GM23338 (cell line): ENCODE measurements at regions not wholly inside any gene's neighbourhood (a gene's known extent, or its start where the extent isn't known, plus 50 kb on each side); places are given as distances from the start of the nearest gene placed in this dataset.

Experiments used
- ATAC-seq: fragments of 200-7000 bp; cut with Tn5 transposase; 3 replicates; pipeline ENCODE4 v1.9.1; 2020
- DNase-seq: peaks from one replicate; pipeline ENCODE4 v3.0.0-alpha.2; 2015; ENCODE audit warnings: low spot score
- H2AFZ ChIP-seq: fragments of 200-600 bp; sonication (generic); 2 replicates; pipeline ENCODE4 v1.8.0; 2016; ENCODE audit warnings: antibody characterized with exemption, mild to moderate bottlenecking, moderate library complexity
- H3F3A ChIP-seq: fragments of 200-600 bp; sonication (generic); replicated peaks from 2 replicates; pipeline ENCODE4 v1.8.0; 2017; ENCODE audit warnings: antibody characterized with exemption, mixed run types, low read depth
- H3K27ac ChIP-seq: fragments of 200-600 bp; sonication (generic); 2 replicates; pipeline ENCODE4 v1.6.1; 2016; ENCODE audit warnings: low read depth
- H3K27me3 ChIP-seq: fragments of 200-600 bp; sonication (generic); 2 replicates; pipeline ENCODE4 v1.8.0; 2016; ENCODE audit warnings: mild to moderate bottlenecking, mixed run types, moderate library complexity; ENCODE audit not compliant: insufficient read depth
- H3K36me3 ChIP-seq: fragments of 200-600 bp; sonication (generic); 2 replicates; pipeline ENCODE4 v1.8.0; 2016; ENCODE audit warnings: mild to moderate bottlenecking; ENCODE audit not compliant: insufficient read depth
- H3K4me1 ChIP-seq: fragments of 200-600 bp; sonication (generic); 2 replicates; pipeline ENCODE4 v1.8.0; 2016; ENCODE audit warnings: mild to moderate bottlenecking, moderate library complexity; ENCODE audit not compliant: insufficient read depth
- H3K4me2 ChIP-seq: fragments of 200-600 bp; sonication (generic); 2 replicates; pipeline ENCODE4 v1.7.1; 2017; ENCODE audit warnings: mixed run types
- H3K4me3 ChIP-seq: fragments of 200-600 bp; sonication (generic); 2 replicates; pipeline ENCODE4 v1.6.1; 2016; ENCODE audit warnings: mixed run types
- H3K79me2 ChIP-seq: fragments of 200-600 bp; sonication (generic); replicated peaks from 2 replicates; pipeline ENCODE4 v1.8.0; 2017; ENCODE audit warnings: mild to moderate bottlenecking; ENCODE audit not compliant: insufficient read depth
- H3K9me2 ChIP-seq: fragments of 200-600 bp; sonication (generic); 2 replicates; pipeline ENCODE4 v1.8.0; 2017; ENCODE audit not compliant: insufficient read depth
- H4K20me1 ChIP-seq: fragments of 200-600 bp; sonication (generic); replicated peaks from 2 replicates; pipeline ENCODE4 v1.8.0; 2017; ENCODE audit warnings: mild to moderate bottlenecking; ENCODE audit not compliant: insufficient read depth
- H3K27ac Mint-ChIP-seq: 2 replicates; pipeline ENCODE4 v1.8.0; 2020; ENCODE audit warnings: inconsistent platforms, mild to moderate bottlenecking, moderate library complexity, mixed read lengths
- H3K27me3 Mint-ChIP-seq: 3 replicates; pipeline ENCODE4 v1.8.0; 2022; ENCODE audit warnings: low read depth, mild to moderate bottlenecking, moderate library complexity, mixed read lengths, inconsistent platforms; ENCODE audit not compliant: insufficient read depth, poor library complexity
- H3K36me3 Mint-ChIP-seq: 3 replicates; pipeline ENCODE4 v1.8.0; 2021; ENCODE audit warnings: low read depth, mild to moderate bottlenecking, inconsistent platforms, moderate library complexity, mixed read lengths
- H3K4me1 Mint-ChIP-seq: 3 replicates; pipeline ENCODE4 v1.8.0; 2020; ENCODE audit warnings: mild to moderate bottlenecking, inconsistent platforms, mixed read lengths
- H3K4me3 Mint-ChIP-seq: 3 replicates; pipeline ENCODE4 v1.8.0; 2021; ENCODE audit warnings: moderate library complexity, mild to moderate bottlenecking, inconsistent platforms, mixed read lengths
- H3K9me3 Mint-ChIP-seq: 3 replicates; pipeline ENCODE4 v1.8.0; 2020; ENCODE audit warnings: moderate library complexity, mild to moderate bottlenecking, inconsistent platforms, mixed read lengths
- CREB1 ChIP-seq: fragments of 250-450 bp; sonication (Bioruptor Pico); IDR thresholded peaks from 2 replicates; pipeline ENCODE4 v1.5.0; 2020; ENCODE audit warnings: low read depth, mild to moderate bottlenecking, moderate library complexity
- EZH2 ChIP-seq: fragments of 200-600 bp; sonication (generic); IDR thresholded peaks from one replicate; pipeline ENCODE4 v1.8.0; 2017; ENCODE audit warnings: antibody characterized with exemption, mild to moderate bottlenecking, low read depth; ENCODE audit not compliant: unreplicated experiment
- JUNB ChIP-seq: IDR thresholded peaks from one replicate; pipeline ENCODE4 v1.6.1; 2016; ENCODE audit warnings: antibody characterized with exemption; ENCODE audit not compliant: unreplicated experiment
- NANOG ChIP-seq: IDR thresholded peaks from 2 replicates; pipeline ENCODE4 v1.6.1; 2016; ENCODE audit warnings: antibody characterized with exemption, borderline replicate concordance
- POLR2AphosphoS5 ChIP-seq: IDR thresholded peaks from 2 replicates; pipeline ENCODE4 v1.6.1; 2016; ENCODE audit warnings: antibody characterized with exemption, low read depth
- STAT1 ChIP-seq: IDR thresholded peaks from one replicate; pipeline ENCODE4 v1.6.1; 2016; ENCODE audit warnings: antibody characterized with exemption; ENCODE audit not compliant: unreplicated experiment
- ZNF114 ChIP-seq: fragments of 250-450 bp; sonication (Bioruptor Pico); IDR thresholded peaks from 2 replicates; pipeline ENCODE4 v1.5.0; 2020; ENCODE audit warnings: mild to moderate bottlenecking, moderate library complexity
- TF ChIP-seq, protein P1 (sequence below): IDR thresholded peaks from 2 replicates; pipeline ENCODE4 v1.6.1; 2016; ENCODE audit warnings: antibody characterized with exemption

- peaks cover under 1% of the 10 kb centered on the region; the same call in 1 of the 2 replicates for H3K9me2 ChIP-seq
- H3K4me3 ChIP-seq: no peak overlapping the region
- no peaks in the 10 kb centered on the region for H3K36me3 ChIP-seq
- peaks cover 2% of the 10 kb centered on the region for H3K27me3 Mint-ChIP-seq
- H3K27ac Mint-ChIP-seq: no peak overlapping the region
- H3K36me3 Mint-ChIP-seq: peaks cover 3% of the 10 kb centered on the region; the same call in 1 of the 3 replicates
- DNase-seq (no peak), ATAC-seq (no peak)
- no peaks in the 10 kb centered on the region for H3K79me2 ChIP-seq
- no peaks in the 10 kb centered on the region for H4K20me1 ChIP-seq
- H3K4me1 ChIP-seq: peaks cover 22% of the 10 kb centered on the region
- no peaks in the 10 kb centered on the region for H3F3A ChIP-seq
- H3K4me3 Mint-ChIP-seq: no peak overlapping the region
- H3K27me3 ChIP-seq: no peaks in the 10 kb centered on the region
- peaks cover 7% of the 10 kb centered on the region; the same call in 2 of the 3 replicates for H3K4me1 Mint-ChIP-seq
- H2AFZ ChIP-seq: no peak overlapping the region
- H3K4me2 ChIP-seq: no peak overlapping the region
- TF ChIP-seq ZNF114 (CRISPR knock-in tag) (no peak), CREB1 (no peak), STAT1 (no peak), NANOG (no peak), POLR2AphosphoS5 (no peak)
- TF ChIP-seq, protein P1, sequence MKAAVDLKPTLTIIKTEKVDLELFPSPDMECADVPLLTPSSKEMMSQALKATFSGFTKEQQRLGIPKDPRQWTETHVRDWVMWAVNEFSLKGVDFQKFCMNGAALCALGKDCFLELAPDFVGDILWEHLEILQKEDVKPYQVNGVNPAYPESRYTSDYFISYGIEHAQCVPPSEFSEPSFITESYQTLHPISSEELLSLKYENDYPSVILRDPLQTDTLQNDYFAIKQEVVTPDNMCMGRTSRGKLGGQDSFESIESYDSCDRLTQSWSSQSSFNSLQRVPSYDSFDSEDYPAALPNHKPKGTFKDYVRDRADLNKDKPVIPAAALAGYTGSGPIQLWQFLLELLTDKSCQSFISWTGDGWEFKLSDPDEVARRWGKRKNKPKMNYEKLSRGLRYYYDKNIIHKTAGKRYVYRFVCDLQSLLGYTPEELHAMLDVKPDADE: no peak
- H3K27ac ChIP-seq: no peak overlapping the region
- H3K9me3 Mint-ChIP-seq: peaks cover 7% of the 10 kb centered on the region; the same call in 2 of the 3 replicates
Observed at GRCh38 chr2:39530411-39530866, 93.4 kb upstream of the MAP4K3 start.

- TF ChIP-seq, protein P1: no peak
- no peak for TF ChIP-seq STAT1
- no peak for TF ChIP-seq EZH2
- no peak for TF ChIP-seq POLR2AphosphoS5
- TF ChIP-seq JUNB: no peak
- H3K9me2 ChIP-seq: no peaks in the 10 kb centered on the region
- ATAC-seq (no peak), DNase-seq (no peak)
- H4K20me1 ChIP-seq: no peaks in the 10 kb centered on the region
- Mint-ChIP-seq H3K36me3 (peaks cover 3% of the 10 kb centered on the region; the same call in 1 of the 3 replicates), H3K4me1 (peaks cover 7% of the 10 kb centered on the region; the same call in 2 of the 3 replicates), H3K4me3 (no peak overlapping the region), H3K27me3 (peaks cover 2% of the 10 kb centered on the region), H3K9me3 (peaks cover 7% of the 10 kb centered on the region; the same call in 2 of the 3 replicates), H3K27ac (no peak overlapping the region)
- no peak overlapping the region for H3K4me3 ChIP-seq
- H3K36me3 ChIP-seq: no peaks in the 10 kb centered on the region
- H3F3A ChIP-seq: no peaks in the 10 kb centered on the region
- no peak overlapping the region for H2AFZ ChIP-seq
- H3K79me2 ChIP-seq: no peaks in the 10 kb centered on the region
- no peak overlapping the region for H3K27ac ChIP-seq
- H3K4me2 ChIP-seq: no peak overlapping the region
- no peaks in the 10 kb centered on the region for H3K27me3 ChIP-seq
- H3K4me1 ChIP-seq: peaks cover 22% of the 10 kb centered on the region
Observed at GRCh38 chr2:39531220-39531777, 94.2 kb upstream of the MAP4K3 start.
